GM23338 (cell line): ENCODE measurements at regions not wholly inside any gene's neighbourhood (a gene's known extent, or its start where the extent isn't known, plus 50 kb on each side); places are given as distances from the start of the nearest gene placed in this dataset.

ENCODE experiments used
- ATAC-seq: fragments of 200-7000 bp; cut with Tn5 transposase; 3 replicates; pipeline ENCODE4 v1.9.1; 2020
- DNase-seq: peaks from one replicate; pipeline ENCODE4 v3.0.0-alpha.2; 2015; ENCODE audit warnings: low spot score
- H2AFZ ChIP-seq: fragments of 200-600 bp; sonication (generic); 2 replicates; pipeline ENCODE4 v1.8.0; 2016; ENCODE audit warnings: antibody characterized with exemption, mild to moderate bottlenecking, moderate library complexity
- H3F3A ChIP-seq: fragments of 200-600 bp; sonication (generic); replicated peaks from 2 replicates; pipeline ENCODE4 v1.8.0; 2017; ENCODE audit warnings: antibody characterized with exemption, mixed run types, low read depth
- H3K27ac ChIP-seq: fragments of 200-600 bp; sonication (generic); 2 replicates; pipeline ENCODE4 v1.6.1; 2016; ENCODE audit warnings: low read depth
- H3K27me3 ChIP-seq: fragments of 200-600 bp; sonication (generic); 2 replicates; pipeline ENCODE4 v1.8.0; 2016; ENCODE audit warnings: mild to moderate bottlenecking, mixed run types, moderate library complexity; ENCODE audit not compliant: insufficient read depth
- H3K36me3 ChIP-seq: fragments of 200-600 bp; sonication (generic); 2 replicates; pipeline ENCODE4 v1.8.0; 2016; ENCODE audit warnings: mild to moderate bottlenecking; ENCODE audit not compliant: insufficient read depth
- H3K4me1 ChIP-seq: fragments of 200-600 bp; sonication (generic); 2 replicates; pipeline ENCODE4 v1.8.0; 2016; ENCODE audit warnings: mild to moderate bottlenecking, moderate library complexity; ENCODE audit not compliant: insufficient read depth
- H3K4me2 ChIP-seq: fragments of 200-600 bp; sonication (generic); 2 replicates; pipeline ENCODE4 v1.7.1; 2017; ENCODE audit warnings: mixed run types
- H3K4me3 ChIP-seq: fragments of 200-600 bp; sonication (generic); 2 replicates; pipeline ENCODE4 v1.6.1; 2016; ENCODE audit warnings: mixed run types
- H3K79me2 ChIP-seq: fragments of 200-600 bp; sonication (generic); replicated peaks from 2 replicates; pipeline ENCODE4 v1.8.0; 2017; ENCODE audit warnings: mild to moderate bottlenecking; ENCODE audit not compliant: insufficient read depth
- H3K9me2 ChIP-seq: fragments of 200-600 bp; sonication (generic); 2 replicates; pipeline ENCODE4 v1.8.0; 2017; ENCODE audit not compliant: insufficient read depth
- H4K20me1 ChIP-seq: fragments of 200-600 bp; sonication (generic); replicated peaks from 2 replicates; pipeline ENCODE4 v1.8.0; 2017; ENCODE audit warnings: mild to moderate bottlenecking; ENCODE audit not compliant: insufficient read depth
- H3K27ac Mint-ChIP-seq: 2 replicates; pipeline ENCODE4 v1.8.0; 2020; ENCODE audit warnings: inconsistent platforms, mild to moderate bottlenecking, moderate library complexity, mixed read lengths
- H3K27me3 Mint-ChIP-seq: 3 replicates; pipeline ENCODE4 v1.8.0; 2022; ENCODE audit warnings: low read depth, mild to moderate bottlenecking, moderate library complexity, mixed read lengths, inconsistent platforms; ENCODE audit not compliant: insufficient read depth, poor library complexity
- H3K36me3 Mint-ChIP-seq: 3 replicates; pipeline ENCODE4 v1.8.0; 2021; ENCODE audit warnings: low read depth, mild to moderate bottlenecking, inconsistent platforms, moderate library complexity, mixed read lengths
- H3K4me1 Mint-ChIP-seq: 3 replicates; pipeline ENCODE4 v1.8.0; 2020; ENCODE audit warnings: mild to moderate bottlenecking, inconsistent platforms, mixed read lengths
- H3K4me3 Mint-ChIP-seq: 3 replicates; pipeline ENCODE4 v1.8.0; 2021; ENCODE audit warnings: moderate library complexity, mild to moderate bottlenecking, inconsistent platforms, mixed read lengths
- H3K9me3 Mint-ChIP-seq: 3 replicates; pipeline ENCODE4 v1.8.0; 2020; ENCODE audit warnings: moderate library complexity, mild to moderate bottlenecking, inconsistent platforms, mixed read lengths
- CREB1 ChIP-seq: fragments of 250-450 bp; sonication (Bioruptor Pico); IDR thresholded peaks from 2 replicates; pipeline ENCODE4 v1.5.0; 2020; ENCODE audit warnings: low read depth, mild to moderate bottlenecking, moderate library complexity
- EZH2 ChIP-seq: fragments of 200-600 bp; sonication (generic); IDR thresholded peaks from one replicate; pipeline ENCODE4 v1.8.0; 2017; ENCODE audit warnings: antibody characterized with exemption, mild to moderate bottlenecking, low read depth; ENCODE audit not compliant: unreplicated experiment
- EZH2phosphoT487 ChIP-seq: fragments of 200-600 bp; sonication (generic); IDR thresholded peaks from one replicate; pipeline ENCODE4 v1.8.1; 2018; ENCODE audit warnings: antibody characterized with exemption; ENCODE audit not compliant: unreplicated experiment
- JUNB ChIP-seq: IDR thresholded peaks from one replicate; pipeline ENCODE4 v1.6.1; 2016; ENCODE audit warnings: antibody characterized with exemption; ENCODE audit not compliant: unreplicated experiment
- NANOG ChIP-seq: IDR thresholded peaks from 2 replicates; pipeline ENCODE4 v1.6.1; 2016; ENCODE audit warnings: antibody characterized with exemption, borderline replicate concordance
- POLR2AphosphoS5 ChIP-seq: IDR thresholded peaks from 2 replicates; pipeline ENCODE4 v1.6.1; 2016; ENCODE audit warnings: antibody characterized with exemption, low read depth
- REST ChIP-seq: IDR thresholded peaks from one replicate; pipeline ENCODE4 v1.6.1; 2018; ENCODE audit warnings: antibody characterized with exemption; ENCODE audit not compliant: unreplicated experiment
- STAT1 ChIP-seq: IDR thresholded peaks from one replicate; pipeline ENCODE4 v1.6.1; 2016; ENCODE audit warnings: antibody characterized with exemption; ENCODE audit not compliant: unreplicated experiment
- ZNF114 ChIP-seq: fragments of 250-450 bp; sonication (Bioruptor Pico); IDR thresholded peaks from 2 replicates; pipeline ENCODE4 v1.5.0; 2020; ENCODE audit warnings: mild to moderate bottlenecking, moderate library complexity
- ZNF331 ChIP-seq: fragments of 250-450 bp; sonication (Bioruptor Pico); IDR thresholded peaks from 2 replicates; pipeline ENCODE4 v1.5.0; 2020; ENCODE audit warnings: low read depth, mild to moderate bottlenecking, moderate library complexity
- ZNF462 ChIP-seq: fragments of 250-450 bp; sonication (Bioruptor Pico); IDR thresholded peaks from 2 replicates; pipeline ENCODE4 v1.5.0; 2020; ENCODE audit warnings: mild to moderate bottlenecking, moderate library complexity

GRCh38 chr1:105533996-105534395 lies 1522.5 kb upstream of the PRMT6 start:
- H3K4me3 ChIP-seq: no peak overlapping the region
- H3F3A ChIP-seq: no peaks in the 10 kb centered on the region
- H3K27ac ChIP-seq: no peak overlapping the region
- H3K9me2 ChIP-seq: no peaks in the 10 kb centered on the region
- no peaks in the 10 kb centered on the region for H4K20me1 ChIP-seq
- H3K36me3 ChIP-seq: no peaks in the 10 kb centered on the region
- DNase-seq (no peak), ATAC-seq (no peak)
- no peaks in the 10 kb centered on the region for H3K79me2 ChIP-seq
- Mint-ChIP-seq H3K27me3 (peaks cover 2% of the 10 kb centered on the region), H3K4me1 (0 out of 3 replicates have a peak, but pooled peaks cover 2% of the 10 kb centered on the region), H3K36me3 (peaks cover 3% of the 10 kb centered on the region; the same call in 1 of the 3 replicates), H3K4me3 (no peak overlapping the region), H3K9me3 (peaks cover 13% of the 10 kb centered on the region; the same call in 2 of the 3 replicates), H3K27ac (no peak overlapping the region)
- H3K27me3 ChIP-seq: no peaks in the 10 kb centered on the region
- TF ChIP-seq NANOG (no peak), CREB1 (CRISPR knock-in tag) (no peak), EZH2phosphoT487 (no peak), REST (no peak)
- no peaks in the 10 kb centered on the region for H3K4me1 ChIP-seq
- no peak overlapping the region for H3K4me2 ChIP-seq
- H2AFZ ChIP-seq: no peak overlapping the region

DNA sequence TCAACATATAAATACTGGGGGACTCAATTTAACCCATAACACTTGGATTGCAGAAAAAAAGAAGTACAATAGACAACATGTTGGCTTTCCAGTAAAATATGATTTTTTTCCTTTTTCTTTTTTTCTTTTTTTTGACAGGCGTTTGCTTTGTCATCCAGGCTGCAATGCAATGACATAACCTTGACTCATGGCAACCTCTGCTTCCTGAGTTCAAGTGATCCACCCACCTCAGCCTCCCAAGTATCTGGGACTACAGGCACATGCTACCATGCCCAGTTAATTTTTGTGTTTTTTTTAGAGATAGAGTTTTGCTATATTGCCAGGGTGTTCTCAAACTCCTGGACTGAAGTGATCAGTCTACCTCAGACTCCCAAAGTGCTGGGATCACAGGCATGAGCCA lies 1512.0 kb upstream of the PRMT6 start:
- no peaks in the 10 kb centered on the region for H3K79me2 ChIP-seq
- no peak overlapping the region for H3K27ac ChIP-seq
- peaks cover 10% of the 10 kb centered on the region; the same call in 1 of the 2 replicates for H3K4me1 ChIP-seq
- H3F3A ChIP-seq: no peaks in the 10 kb centered on the region
- Mint-ChIP-seq H3K36me3 (peaks cover 17% of the 10 kb centered on the region; the same call in 2 of the 3 replicates), H3K27me3 (peaks cover 2% of the 10 kb centered on the region), H3K4me3 (no peak overlapping the region), H3K9me3 (peaks cover 18% of the 10 kb centered on the region), H3K4me1 (peaks cover 2% of the 10 kb centered on the region; the same call in 2 of the 3 replicates), H3K27ac (no peak overlapping the region)
- H3K9me2 ChIP-seq: no peaks in the 10 kb centered on the region
- peak overlapping the region; percentile 11; the same call in 1 of the 2 replicates for H2AFZ ChIP-seq
- no peak for DNase-seq
- H4K20me1 ChIP-seq: no peaks in the 10 kb centered on the region
- H3K27me3 ChIP-seq: no peaks in the 10 kb centered on the region
- ATAC-seq: no peak
- H3K36me3 ChIP-seq: no peaks in the 10 kb centered on the region
- no peak overlapping the region for H3K4me2 ChIP-seq
- H3K4me3 ChIP-seq: no peak overlapping the region
- TF ChIP-seq EZH2 (no peak), ZNF462 (no peak), ZNF331 (CRISPR knock-in tag) (no peak), POLR2AphosphoS5 (no peak), CREB1 (CRISPR knock-in tag) (no peak), JUNB (no peak), ZNF114 (CRISPR knock-in tag) (no peak), NANOG (no peak), STAT1 (no peak)
